GM12864 (cell line): ENCODE measurements at regions not wholly inside any gene's neighbourhood (a gene's known extent, or its start where the extent isn't known, plus 50 kb on each side); places are given as distances from the start of the nearest gene placed in this dataset.

Experiments
- DNase-seq: peaks from one replicate; pipeline ENCODE4 v3.0.0-alpha.2; 2011; ENCODE audit warnings: low read depth
- H3K4me3 ChIP-seq: 2 replicates; pipeline ENCODE4 v1.5.1; 2011; ENCODE audit warnings: mild to moderate bottlenecking, low read depth, low read length, control low read depth
- CTCF ChIP-seq: IDR thresholded peaks from 2 replicates; pipeline ENCODE4 v1.5.1; 2011; ENCODE audit warnings: low read depth, mild to moderate bottlenecking, moderate library complexity, low read length, control low read depth, inconsistent platforms; ENCODE audit errors: missing control alignments

- no peak for TF ChIP-seq CTCF
- H3K4me3 ChIP-seq, result no peak overlapping the region
- DNase-seq, result no peak
Observed at GRCh38 chr9:91056917-91057316, 255.3 kb downstream of the SYK start.

GRCh38 chr9:91059713-91060112 is 258.1 kb downstream of the SYK start:
- no peak for DNase-seq
- H3K4me3 ChIP-seq, result no peak overlapping the region
- no peak for TF ChIP-seq CTCF

GRCh38 chr9:91060520-91061343 is 259.1 kb downstream of the SYK start:
- no peak for DNase-seq
- no peak overlapping the region for H3K4me3 ChIP-seq
- no peak for TF ChIP-seq CTCF

GRCh38 chr9:91061506-91061905 is 259.9 kb downstream of the SYK start:
- no peak overlapping the region for H3K4me3 ChIP-seq
- no peak for TF ChIP-seq CTCF
- DNase-seq, result no peak

- TF ChIP-seq CTCF, result no peak
- no peak for DNase-seq
- H3K4me3 ChIP-seq, result no peak overlapping the region
Observed at GRCh38 chr9:91062281-91062680, 260.7 kb downstream of the SYK start.

- H3K4me3 ChIP-seq, result no peak overlapping the region
- TF ChIP-seq CTCF, result no peak
- no peak for DNase-seq
Observed at GRCh38 chr9:91063471-91063870, 261.9 kb downstream of the SYK start.
